ENCODE measurements at regions not wholly inside any gene's neighbourhood (a gene's known extent, or its start where the extent isn't known, plus 50 kb on each side); places are given as distances from the start of the nearest gene placed in this dataset.

- peaks cover 33% of the 10 kb centered on the region for H3K27me3 ChIP-seq (ENCODE audit: control insufficient read depth, insufficient read depth, low read length)
- no peaks in the 10 kb centered on the region for H3K9me3 ChIP-seq (ENCODE audit: control insufficient read depth, insufficient read depth, low read depth, low read length)
- no peaks in the 10 kb centered on the region for H3K36me3 ChIP-seq (ENCODE audit: control insufficient read depth, insufficient read depth, low read length)
- H3K9ac ChIP-seq (ENCODE audit: low read length), result no peak overlapping the region
- H3K4me1 ChIP-seq (ENCODE audit: control insufficient read depth, insufficient read depth, low read length), result peaks cover 33% of the 10 kb centered on the region
- no peak overlapping the region for H3K4me3 ChIP-seq (ENCODE audit: low read depth, low read length)
- H3K27ac ChIP-seq (ENCODE audit: low read depth, low read length), result no peak overlapping the region
Observed at GRCh38 chr1:90561103-90561783, 155.9 kb downstream of the BARHL2 start.

GRCh38 chr1:90558754-90559378 is 158.2 kb downstream of the BARHL2 start:
- H3K9ac ChIP-seq (ENCODE audit: low read length), result no peak overlapping the region
- no peak overlapping the region for H3K27ac ChIP-seq (ENCODE audit: low read depth, low read length)
- H3K36me3 ChIP-seq (ENCODE audit: control insufficient read depth, insufficient read depth, low read length), result no peaks in the 10 kb centered on the region
- no peak overlapping the region for H3K4me3 ChIP-seq (ENCODE audit: low read depth, low read length)
- H3K27me3 ChIP-seq (ENCODE audit: control insufficient read depth, insufficient read depth, low read length), result peaks cover 33% of the 10 kb centered on the region
- peaks cover 33% of the 10 kb centered on the region for H3K4me1 ChIP-seq (ENCODE audit: control insufficient read depth, insufficient read depth, low read length)
- no peaks in the 10 kb centered on the region for H3K9me3 ChIP-seq (ENCODE audit: control insufficient read depth, insufficient read depth, low read depth, low read length)

GRCh38 chr1:90558126-90558525 is 159.0 kb downstream of the BARHL2 start:
- no peak overlapping the region for H3K9ac ChIP-seq (ENCODE audit: low read length)
- H3K4me1 ChIP-seq (ENCODE audit: control insufficient read depth, insufficient read depth, low read length), result peaks cover 33% of the 10 kb centered on the region
- no peak overlapping the region for H3K27ac ChIP-seq (ENCODE audit: low read depth, low read length)
- H3K27me3 ChIP-seq (ENCODE audit: control insufficient read depth, insufficient read depth, low read length), result peaks cover 32% of the 10 kb centered on the region
- H3K4me3 ChIP-seq (ENCODE audit: low read depth, low read length), result no peak overlapping the region
- no peaks in the 10 kb centered on the region for H3K36me3 ChIP-seq (ENCODE audit: control insufficient read depth, insufficient read depth, low read length)
- H3K9me3 ChIP-seq (ENCODE audit: control insufficient read depth, insufficient read depth, low read depth, low read length), result no peaks in the 10 kb centered on the region

GRCh38 chr1:90557706-90558105 is 159.4 kb downstream of the BARHL2 start:
- H3K27ac ChIP-seq (ENCODE audit: low read depth, low read length), result no peak overlapping the region

GRCh38 chr1:90550626-90551406 is 166.3 kb downstream of the BARHL2 start:
- H3K4me3 ChIP-seq (ENCODE audit: low read depth, low read length), result no peak overlapping the region
- H3K9me3 ChIP-seq (ENCODE audit: control insufficient read depth, insufficient read depth, low read depth, low read length), result no peaks in the 10 kb centered on the region
- H3K4me1 ChIP-seq (ENCODE audit: control insufficient read depth, insufficient read depth, low read length), result peaks cover 8% of the 10 kb centered on the region; the same call in 1 of the 2 replicates
- H3K27ac ChIP-seq (ENCODE audit: low read depth, low read length), result no peak overlapping the region
- no peaks in the 10 kb centered on the region for H3K27me3 ChIP-seq (ENCODE audit: control insufficient read depth, insufficient read depth, low read length)
- H3K36me3 ChIP-seq (ENCODE audit: control insufficient read depth, insufficient read depth, low read length), result no peaks in the 10 kb centered on the region
- H3K9ac ChIP-seq (ENCODE audit: low read length), result no peak overlapping the region

More at GRCh38 chr1:90557706-90558105, 159.4 kb downstream of the BARHL2 start:
- Histone ChIP-seq H3K36me3 (ENCODE audit: control insufficient read depth, insufficient read depth, low read length) (no peaks in the 10 kb centered on the region), H3K9me3 (ENCODE audit: control insufficient read depth, insufficient read depth, low read depth, low read length) (no peaks in the 10 kb centered on the region), H3K4me1 (ENCODE audit: control insufficient read depth, insufficient read depth, low read length) (peaks cover 31% of the 10 kb centered on the region), H3K4me3 (ENCODE audit: low read depth, low read length) (no peak overlapping the region), H3K27me3 (ENCODE audit: control insufficient read depth, insufficient read depth, low read length) (peaks cover 29% of the 10 kb centered on the region), H3K9ac (ENCODE audit: low read length) (no peak overlapping the region)

- no peaks in the 10 kb centered on the region for H3K27me3 ChIP-seq (ENCODE audit: control insufficient read depth, insufficient read depth, low read length)
Observed at GRCh38 chr1:90544356-90544755, 172.7 kb downstream of the BARHL2 start.

GRCh38 chr1:90537606-90538362 is 179.3 kb downstream of the BARHL2 start:
- Histone ChIP-seq H3K27me3 (ENCODE audit: control insufficient read depth, insufficient read depth, low read length) (no peaks in the 10 kb centered on the region), H3K4me1 (ENCODE audit: control insufficient read depth, insufficient read depth, low read length) (peaks cover 26% of the 10 kb centered on the region), H3K9me3 (ENCODE audit: control insufficient read depth, insufficient read depth, low read depth, low read length) (no peaks in the 10 kb centered on the region), H3K9ac (ENCODE audit: low read length) (no peak overlapping the region), H3K4me3 (ENCODE audit: low read depth, low read length) (no peak overlapping the region), H3K36me3 (ENCODE audit: control insufficient read depth, insufficient read depth, low read length) (no peaks in the 10 kb centered on the region), H3K27ac (ENCODE audit: low read depth, low read length) (no peak overlapping the region)

More at GRCh38 chr1:90544356-90544755, 172.7 kb downstream of the BARHL2 start:
- no peaks in the 10 kb centered on the region for H3K4me1 ChIP-seq (ENCODE audit: control insufficient read depth, insufficient read depth, low read length)
- no peak overlapping the region for H3K27ac ChIP-seq (ENCODE audit: low read depth, low read length)
- no peaks in the 10 kb centered on the region for H3K9me3 ChIP-seq (ENCODE audit: control insufficient read depth, insufficient read depth, low read depth, low read length)
- no peak overlapping the region for H3K9ac ChIP-seq (ENCODE audit: low read length)
- no peaks in the 10 kb centered on the region for H3K36me3 ChIP-seq (ENCODE audit: control insufficient read depth, insufficient read depth, low read length)
- no peak overlapping the region for H3K4me3 ChIP-seq (ENCODE audit: low read depth, low read length)

- Histone ChIP-seq H3K4me1 (ENCODE audit: control insufficient read depth, insufficient read depth, low read length) (peaks cover 26% of the 10 kb centered on the region), H3K4me3 (ENCODE audit: low read depth, low read length) (no peak overlapping the region), H3K27me3 (ENCODE audit: control insufficient read depth, insufficient read depth, low read length) (no peaks in the 10 kb centered on the region), H3K9ac (ENCODE audit: low read length) (no peak overlapping the region), H3K9me3 (ENCODE audit: control insufficient read depth, insufficient read depth, low read depth, low read length) (no peaks in the 10 kb centered on the region), H3K36me3 (ENCODE audit: control insufficient read depth, insufficient read depth, low read length) (no peaks in the 10 kb centered on the region), H3K27ac (ENCODE audit: low read depth, low read length) (no peak overlapping the region)
Observed at GRCh38 chr1:90534663-90535295, 182.3 kb downstream of the BARHL2 start.

- H3K9me3 ChIP-seq (ENCODE audit: control insufficient read depth, insufficient read depth, low read depth, low read length), result no peaks in the 10 kb centered on the region
- H3K36me3 ChIP-seq (ENCODE audit: control insufficient read depth, insufficient read depth, low read length), result no peaks in the 10 kb centered on the region
- no peaks in the 10 kb centered on the region for H3K27me3 ChIP-seq (ENCODE audit: control insufficient read depth, insufficient read depth, low read length)
- no peak overlapping the region for H3K9ac ChIP-seq (ENCODE audit: low read length)
- H3K27ac ChIP-seq (ENCODE audit: low read depth, low read length), result no peak overlapping the region
- no peak overlapping the region for H3K4me3 ChIP-seq (ENCODE audit: low read depth, low read length)
- H3K4me1 ChIP-seq (ENCODE audit: control insufficient read depth, insufficient read depth, low read length), result peaks cover 26% of the 10 kb centered on the region
Observed at GRCh38 chr1:90534116-90534515, 183.0 kb downstream of the BARHL2 start.

- Histone ChIP-seq H3K27ac (ENCODE audit: low read depth, low read length) (no peak overlapping the region), H3K36me3 (ENCODE audit: control insufficient read depth, insufficient read depth, low read length) (no peaks in the 10 kb centered on the region), H3K9ac (ENCODE audit: low read length) (no peak overlapping the region), H3K9me3 (ENCODE audit: control insufficient read depth, insufficient read depth, low read depth, low read length) (peaks cover 2% of the 10 kb centered on the region; the same call in 1 of the 2 replicates), H3K4me3 (ENCODE audit: low read depth, low read length) (no peak overlapping the region), H3K4me1 (ENCODE audit: control insufficient read depth, insufficient read depth, low read length) (no peaks in the 10 kb centered on the region), H3K27me3 (ENCODE audit: control insufficient read depth, insufficient read depth, low read length) (no peaks in the 10 kb centered on the region)
Observed at GRCh38 chr1:90526954-90527353, 190.1 kb downstream of the BARHL2 start.
